ENCODE measurements at regions not wholly inside any gene's neighbourhood (a gene's known extent, or its start where the extent isn't known, plus 50 kb on each side); places are given as distances from the start of the nearest gene placed in this dataset.

GRCh38 chr11:106379265-106379664, 301.8 kb downstream of the AASDHPPT start:
- TF ChIP-seq CTCF (tag by site-specific recombination; IDR thresholded peaks at IDR 0.05) (no peak), TRIM28 (IDR thresholded peaks at IDR 0.05; ENCODE audit: borderline replicate concordance, low read length) (no peak)

Measured in HEK293 (cell line).